ENCODE measurements at regions not wholly inside any gene's neighbourhood (a gene's known extent, or its start where the extent isn't known, plus 50 kb on each side); places are given as distances from the start of the nearest gene placed in this dataset.
"Not testable (repeated sequence)": the region's sequence is repeated elsewhere in the genome, so short reads cannot be mapped to it uniquely, and the experiment has no call there.

DNA sequence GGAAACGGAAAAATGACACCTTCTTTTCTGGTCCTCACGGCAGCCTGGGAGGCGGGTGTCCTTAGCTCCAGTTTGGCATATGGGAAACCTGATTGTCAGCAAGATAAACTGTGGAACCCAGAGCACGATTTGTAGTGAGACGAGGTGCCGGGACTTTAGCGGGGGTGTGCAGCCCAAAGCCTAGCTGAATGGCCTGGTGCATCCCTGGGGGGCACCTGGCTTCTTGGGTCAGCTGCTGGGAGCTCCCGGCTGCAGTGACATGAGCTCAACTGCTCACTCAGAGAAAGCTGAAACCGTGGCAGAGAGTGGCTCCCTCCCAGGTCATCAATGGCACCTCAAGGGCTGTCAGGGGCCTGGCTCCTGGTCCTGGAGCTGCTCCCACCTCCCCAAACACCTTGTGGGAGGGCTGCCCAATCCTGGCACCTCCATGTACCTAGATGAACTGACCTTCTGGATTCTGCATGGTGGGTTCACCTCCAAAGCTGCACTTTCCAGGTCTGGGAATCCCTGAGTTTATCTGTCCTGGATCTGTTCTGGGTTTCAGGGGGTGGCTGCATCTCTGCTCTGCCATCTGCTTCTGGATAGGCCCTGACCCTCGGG, 260.5 kb downstream of the MATN1 start:
- no peak for DNase-seq
- Histone ChIP-seq H3K4me3 (ENCODE audit: low read length) (no peak overlapping the region), H3K27ac (ENCODE audit: low read length) (no peak overlapping the region), H2AFZ (ENCODE audit: low read length) (no peak overlapping the region), H3K9me2 (replicated peaks; ENCODE audit: insufficient read depth, low read length) (no peaks in the 10 kb centered on the region), H3K9ac (ENCODE audit: low read length) (no peak overlapping the region), H3K9me3 (ENCODE audit: low read length) (no peaks in the 10 kb centered on the region), H3K4me2 (ENCODE audit: low read depth, low read length, poor library complexity, severe bottlenecking) (no peak overlapping the region), H3K27me3 (ENCODE audit: low read length) (no peaks in the 10 kb centered on the region), H3K4me1 (ENCODE audit: low read length) (no peaks in the 10 kb centered on the region), H3K36me3 (ENCODE audit: insufficient read depth, low read length) (no peaks in the 10 kb centered on the region), H4K20me1 (ENCODE audit: insufficient read depth, low read depth, low read length) (no peaks in the 10 kb centered on the region), H3K79me2 (ENCODE audit: low read length) (no peaks in the 10 kb centered on the region)

DNA sequence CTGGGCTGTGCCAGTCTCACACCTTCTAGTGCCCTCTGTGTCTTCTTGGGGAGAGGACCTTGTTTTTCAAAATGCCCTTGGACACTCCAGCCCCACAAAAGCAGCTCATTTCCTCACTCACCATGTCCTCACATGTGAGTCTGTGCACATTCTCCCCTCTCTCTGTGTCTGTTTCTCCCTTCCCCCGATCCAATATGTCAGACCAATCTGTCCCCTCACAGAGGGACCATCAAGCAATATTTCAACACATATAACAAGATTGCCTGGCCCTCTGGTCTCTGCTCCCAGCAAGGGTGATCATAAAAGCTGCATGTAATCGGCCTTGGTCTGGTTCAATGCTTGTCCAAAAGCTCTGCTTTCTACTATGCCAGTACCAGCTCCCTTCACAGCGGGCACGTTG, 261.2 kb downstream of the MATN1 start:
- H3K27me3 ChIP-seq (ENCODE audit: low read length): no peaks in the 10 kb centered on the region
- no peak overlapping the region for H3K4me3 ChIP-seq (ENCODE audit: low read length)
- H3K9ac ChIP-seq (ENCODE audit: low read length): no peak overlapping the region
- no peaks in the 10 kb centered on the region for H3K9me2 ChIP-seq (replicated peaks; ENCODE audit: insufficient read depth, low read length)
- no peaks in the 10 kb centered on the region for H3K36me3 ChIP-seq (ENCODE audit: insufficient read depth, low read length)
- no peak overlapping the region for H3K4me2 ChIP-seq (ENCODE audit: low read depth, low read length, poor library complexity, severe bottlenecking)
- H4K20me1 ChIP-seq (ENCODE audit: insufficient read depth, low read depth, low read length): no peaks in the 10 kb centered on the region
- no peak for DNase-seq
- no peaks in the 10 kb centered on the region for H3K79me2 ChIP-seq (ENCODE audit: low read length)
- H2AFZ ChIP-seq (ENCODE audit: low read length): no peak overlapping the region
- H3K9me3 ChIP-seq (ENCODE audit: low read length): no peaks in the 10 kb centered on the region
- no peaks in the 10 kb centered on the region for H3K4me1 ChIP-seq (ENCODE audit: low read length)
- no peak overlapping the region for H3K27ac ChIP-seq (ENCODE audit: low read length)

DNA sequence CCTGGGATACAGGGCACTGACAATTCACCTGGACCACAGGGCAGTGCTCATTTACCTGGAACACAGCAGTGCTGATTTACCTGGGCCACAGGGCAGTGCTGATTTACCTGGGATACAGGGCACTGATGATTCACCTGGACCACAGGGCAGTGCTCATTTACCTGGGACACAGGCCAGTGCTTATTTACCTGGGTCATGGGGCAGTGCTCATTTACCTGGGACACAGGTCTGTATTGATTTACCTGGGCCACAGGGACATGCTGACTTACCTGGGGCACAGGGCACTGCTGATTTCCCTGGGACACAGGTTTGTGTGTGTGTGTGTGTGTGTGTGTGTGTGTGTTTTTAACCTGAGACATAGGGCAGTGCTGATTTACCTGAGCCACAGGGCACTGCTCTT, 261.7 kb downstream of the MATN1 start:
- Histone ChIP-seq H3K27ac (ENCODE audit: low read length) (no peak overlapping the region), H2AFZ (ENCODE audit: low read length) (no peak overlapping the region), H3K36me3 (ENCODE audit: insufficient read depth, low read length) (no peaks in the 10 kb centered on the region), H3K9me2 (replicated peaks; ENCODE audit: insufficient read depth, low read length) (no peaks in the 10 kb centered on the region), H3K27me3 (ENCODE audit: low read length) (no peaks in the 10 kb centered on the region), H3K4me3 (ENCODE audit: low read length) (no peak overlapping the region), H4K20me1 (ENCODE audit: insufficient read depth, low read depth, low read length) (no peaks in the 10 kb centered on the region), H3K79me2 (ENCODE audit: low read length) (no peaks in the 10 kb centered on the region), H3K4me2 (ENCODE audit: low read depth, low read length, poor library complexity, severe bottlenecking) (no peak overlapping the region), H3K9me3 (ENCODE audit: low read length) (no peaks in the 10 kb centered on the region), H3K4me1 (ENCODE audit: low read length) (no peaks in the 10 kb centered on the region), H3K9ac (ENCODE audit: low read length) (no peak overlapping the region)
- DNase-seq: no peak

DNA sequence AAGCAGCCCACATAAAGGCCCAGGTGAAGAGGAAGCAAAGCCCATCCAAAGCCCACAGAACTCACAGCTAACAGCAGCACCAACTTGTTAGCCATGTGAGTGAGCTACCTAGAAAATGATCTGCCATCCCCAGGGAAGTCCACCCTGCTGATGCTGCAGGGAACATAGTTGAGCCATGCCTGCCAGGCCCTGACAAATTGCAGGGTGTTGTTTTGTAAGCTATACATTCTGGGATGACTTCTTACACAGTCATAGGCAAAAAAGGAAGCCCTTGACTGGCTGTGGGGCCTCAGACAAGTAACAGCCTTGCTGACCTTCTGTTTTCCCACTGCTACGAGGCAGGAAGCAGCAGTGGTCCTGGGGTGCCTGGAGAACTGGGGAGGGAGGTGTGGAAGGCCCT, 262.7 kb downstream of the MATN1 start:
- Histone ChIP-seq H3K4me3 (ENCODE audit: low read length) (no peak overlapping the region), H3K27ac (ENCODE audit: low read length) (no peak overlapping the region), H3K4me2 (ENCODE audit: low read depth, low read length, poor library complexity, severe bottlenecking) (no peak overlapping the region), H2AFZ (ENCODE audit: low read length) (no peak overlapping the region), H3K79me2 (ENCODE audit: low read length) (no peaks in the 10 kb centered on the region), H3K36me3 (ENCODE audit: insufficient read depth, low read length) (no peaks in the 10 kb centered on the region), H3K4me1 (ENCODE audit: low read length) (no peaks in the 10 kb centered on the region), H3K9me3 (ENCODE audit: low read length) (no peaks in the 10 kb centered on the region), H3K9me2 (replicated peaks; ENCODE audit: insufficient read depth, low read length) (no peaks in the 10 kb centered on the region), H3K27me3 (ENCODE audit: low read length) (no peaks in the 10 kb centered on the region), H3K9ac (ENCODE audit: low read length) (no peak overlapping the region), H4K20me1 (ENCODE audit: insufficient read depth, low read depth, low read length) (no peaks in the 10 kb centered on the region)
- no peak for DNase-seq

DNA sequence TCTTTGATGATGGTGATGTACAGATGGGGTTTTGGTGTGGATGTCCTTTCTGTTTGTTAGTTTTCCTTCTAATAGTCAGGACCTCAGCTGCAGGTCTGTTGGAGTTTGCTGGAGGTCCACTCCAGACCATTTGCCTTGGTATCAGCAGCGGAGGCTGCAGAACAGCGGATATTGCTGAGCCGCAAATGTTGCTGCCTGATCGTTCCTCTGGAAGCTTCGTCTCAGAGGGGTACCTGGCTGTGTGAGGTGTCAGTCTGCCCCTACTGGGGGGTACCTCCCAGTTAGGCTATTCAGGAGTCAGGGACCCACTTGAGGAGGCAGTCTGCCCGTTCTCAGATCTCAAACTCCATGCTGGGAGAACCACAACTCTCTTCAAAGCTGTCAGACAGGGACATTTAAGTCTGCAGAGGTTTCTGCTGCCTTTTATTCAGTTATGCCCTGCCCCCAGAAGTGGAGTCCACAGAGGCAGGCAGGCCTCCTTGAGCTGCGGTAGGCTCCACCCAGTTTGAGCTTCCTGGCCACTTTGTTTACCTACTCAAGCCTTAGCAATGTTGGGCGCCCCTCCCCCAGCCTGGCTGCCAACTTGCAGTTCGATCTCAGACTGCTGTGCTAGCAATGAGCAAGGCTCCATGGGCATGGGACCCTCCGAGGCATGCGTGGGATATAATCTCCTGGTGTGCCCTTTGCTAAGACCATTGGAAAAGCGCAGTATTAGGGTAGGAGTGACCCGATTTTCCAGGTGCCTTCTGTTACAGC, 264.5 kb downstream of the MATN1 start:
- DNase-seq; H2AFZ ChIP-seq (ENCODE audit: low read length); H3K4me1 ChIP-seq (ENCODE audit: low read length); H3K9me2 ChIP-seq (replicated peaks; ENCODE audit: insufficient read depth, low read length); H3K4me3 ChIP-seq (ENCODE audit: low read length); H3K9ac ChIP-seq (ENCODE audit: low read length); H4K20me1 ChIP-seq (ENCODE audit: insufficient read depth, low read depth, low read length); H3K27ac ChIP-seq (ENCODE audit: low read length); H3K4me2 ChIP-seq (ENCODE audit: low read depth, low read length, poor library complexity, severe bottlenecking); H3K27me3 ChIP-seq (ENCODE audit: low read length); H3K79me2 ChIP-seq (ENCODE audit: low read length); H3K9me3 ChIP-seq (ENCODE audit: low read length); H3K36me3 ChIP-seq (ENCODE audit: insufficient read depth, low read length): not testable (repeated sequence)

DNA sequence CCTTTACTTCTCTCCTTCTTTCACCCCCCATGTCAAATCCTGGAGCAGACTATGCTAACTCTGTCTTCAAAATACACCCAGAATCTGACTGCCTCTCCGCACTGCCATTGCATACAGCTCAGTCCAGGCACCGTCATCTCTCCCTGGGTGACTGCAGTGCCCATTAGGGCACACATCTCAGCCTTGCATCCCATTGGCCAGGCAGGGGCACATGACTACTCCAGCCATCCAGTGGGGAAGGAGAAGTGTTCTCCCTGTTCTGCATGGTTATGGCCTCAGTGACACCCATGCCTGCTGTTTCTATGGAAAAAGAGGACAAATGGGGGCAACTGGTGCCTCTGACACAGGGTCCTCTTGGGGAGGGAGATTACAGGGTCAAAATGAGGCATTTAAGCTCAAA, 270.5 kb downstream of the MATN1 start:
- Histone ChIP-seq H3K79me2 (ENCODE audit: low read length) (no peaks in the 10 kb centered on the region), H3K9me3 (ENCODE audit: low read length) (no peaks in the 10 kb centered on the region), H3K4me3 (ENCODE audit: low read length) (no peak overlapping the region), H3K36me3 (ENCODE audit: insufficient read depth, low read length) (no peaks in the 10 kb centered on the region), H3K27ac (ENCODE audit: low read length) (no peak overlapping the region), H3K9me2 (replicated peaks; ENCODE audit: insufficient read depth, low read length) (no peaks in the 10 kb centered on the region), H3K4me2 (ENCODE audit: low read depth, low read length, poor library complexity, severe bottlenecking) (no peak overlapping the region), H3K9ac (ENCODE audit: low read length) (no peak overlapping the region), H3K4me1 (ENCODE audit: low read length) (no peaks in the 10 kb centered on the region), H4K20me1 (ENCODE audit: insufficient read depth, low read depth, low read length) (no peaks in the 10 kb centered on the region), H2AFZ (ENCODE audit: low read length) (no peak overlapping the region), H3K27me3 (ENCODE audit: low read length) (no peaks in the 10 kb centered on the region)
- DNase-seq: no peak

DNA sequence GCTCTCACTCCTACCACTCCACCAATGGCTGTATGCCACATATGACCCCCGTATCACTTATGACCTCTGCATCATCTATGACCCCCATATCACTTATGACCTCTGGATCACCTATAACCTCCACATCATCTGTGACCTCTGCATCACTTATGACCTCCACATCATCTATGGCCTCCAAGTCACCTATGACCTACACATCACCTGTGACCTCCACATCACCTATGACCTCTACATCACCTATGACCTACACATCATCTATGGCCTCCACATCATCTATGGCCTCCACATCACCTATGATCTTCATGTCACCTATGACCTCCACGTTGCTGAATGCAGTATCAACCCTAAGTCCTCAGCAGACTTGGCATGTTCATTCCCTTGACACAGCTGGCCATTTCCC, 271.2 kb downstream of the MATN1 start:
- Histone ChIP-seq H3K27me3 (ENCODE audit: low read length) (no peaks in the 10 kb centered on the region), H2AFZ (ENCODE audit: low read length) (no peak overlapping the region), H3K9ac (ENCODE audit: low read length) (no peak overlapping the region), H4K20me1 (ENCODE audit: insufficient read depth, low read depth, low read length) (no peaks in the 10 kb centered on the region), H3K36me3 (ENCODE audit: insufficient read depth, low read length) (no peaks in the 10 kb centered on the region), H3K4me1 (ENCODE audit: low read length) (no peaks in the 10 kb centered on the region), H3K27ac (ENCODE audit: low read length) (no peak overlapping the region), H3K4me2 (ENCODE audit: low read depth, low read length, poor library complexity, severe bottlenecking) (no peak overlapping the region), H3K9me2 (replicated peaks; ENCODE audit: insufficient read depth, low read length) (no peaks in the 10 kb centered on the region), H3K9me3 (ENCODE audit: low read length) (no peaks in the 10 kb centered on the region), H3K4me3 (ENCODE audit: low read length) (no peak overlapping the region), H3K79me2 (ENCODE audit: low read length) (no peaks in the 10 kb centered on the region)
- no peak for DNase-seq

DNA sequence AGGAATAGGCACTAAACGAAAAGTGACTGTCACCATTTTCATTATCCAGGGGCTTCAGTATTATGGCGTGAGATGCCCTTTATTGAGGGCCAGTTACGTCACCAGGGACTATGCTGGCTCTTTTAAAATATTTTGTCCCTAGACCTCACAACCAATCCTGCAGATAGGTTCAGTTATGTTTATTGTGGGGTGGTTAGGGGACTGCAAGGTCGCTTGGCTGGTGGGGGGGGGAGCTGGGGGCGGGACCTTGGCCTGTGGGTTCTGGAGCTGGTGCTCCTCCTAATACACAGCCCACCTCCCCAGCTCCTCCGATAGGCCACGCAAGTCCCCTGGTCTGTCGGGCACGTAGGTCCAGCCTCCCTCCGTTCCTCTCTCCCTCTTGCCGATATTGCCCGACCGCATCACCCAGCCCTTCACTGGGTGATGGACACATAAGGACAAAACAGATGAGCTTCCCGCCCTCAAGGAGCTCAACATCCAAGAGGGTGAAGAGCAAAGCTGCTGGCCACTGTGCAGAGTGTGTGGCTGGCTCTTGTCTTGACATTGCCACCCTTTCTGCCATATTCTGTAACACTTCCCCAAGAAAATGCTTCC, 271.8 kb downstream of the MATN1 start:
- no peak overlapping the region for H3K9ac ChIP-seq (ENCODE audit: low read length)

More for the DNA sequence above, 271.8 kb downstream of the MATN1 start:
- H3K4me3 ChIP-seq (ENCODE audit: low read length): no peak overlapping the region
- no peak for DNase-seq
- no peaks in the 10 kb centered on the region for H3K9me2 ChIP-seq (replicated peaks; ENCODE audit: insufficient read depth, low read length)
- no peaks in the 10 kb centered on the region for H3K36me3 ChIP-seq (ENCODE audit: insufficient read depth, low read length)
- no peak overlapping the region for H2AFZ ChIP-seq (ENCODE audit: low read length)
- no peaks in the 10 kb centered on the region for H3K27me3 ChIP-seq (ENCODE audit: low read length)
- no peaks in the 10 kb centered on the region for H3K9me3 ChIP-seq (ENCODE audit: low read length)
- no peaks in the 10 kb centered on the region for H3K4me1 ChIP-seq (ENCODE audit: low read length)
- H3K79me2 ChIP-seq (ENCODE audit: low read length): no peaks in the 10 kb centered on the region
- no peak overlapping the region for H3K4me2 ChIP-seq (ENCODE audit: low read depth, low read length, poor library complexity, severe bottlenecking)
- H4K20me1 ChIP-seq (ENCODE audit: insufficient read depth, low read depth, low read length): no peaks in the 10 kb centered on the region
- no peak overlapping the region for H3K27ac ChIP-seq (ENCODE audit: low read length)
